ENCODE measurements at regions not wholly inside any gene's neighbourhood (a gene's known extent, or its start where the extent isn't known, plus 50 kb on each side); places are given as distances from the start of the nearest gene placed in this dataset.

DNA sequence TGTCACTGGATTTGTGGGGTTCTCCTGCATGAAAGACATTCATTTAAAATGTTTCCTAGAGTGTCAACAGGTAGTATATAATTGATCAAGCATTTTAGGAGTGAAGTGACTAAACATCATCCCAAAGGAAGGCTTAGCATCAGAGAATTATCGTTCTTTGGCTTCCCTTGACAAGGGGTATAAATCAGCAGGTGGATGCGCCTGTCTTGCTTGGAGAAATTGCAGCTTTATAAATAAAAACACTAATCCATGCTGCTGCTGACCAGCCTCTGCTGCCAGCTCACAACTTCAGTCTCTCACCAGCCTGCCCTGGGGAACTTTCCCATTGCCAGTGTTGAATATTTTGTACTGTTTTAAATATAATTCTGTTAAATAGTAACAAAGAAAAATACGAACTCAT is 1184.7 kb upstream of the TENM4 start:
- H3K27ac ChIP-seq, result no peak overlapping the region
- no peaks in the 10 kb centered on the region for H3K36me3 ChIP-seq (replicated peaks; ENCODE audit: insufficient read depth, low read depth)
- WGBS (ENCODE audit: low lambda C conversion rate, missing lambda C conversion rate), result 91% methylated on average over 3 of the region's 3 CpGs
- H3K4me2 ChIP-seq, result no peak overlapping the region
- H3K4me3 ChIP-seq, result no peak overlapping the region
- DNase-seq (ENCODE audit: low spot score), result no peak
- TF ChIP-seq EZH2 (IDR thresholded peaks at IDR 0.05; ENCODE audit: borderline replicate concordance) (no peak), EZH2phosphoT487 (IDR thresholded peaks at IDR 0.05; ENCODE audit: low read depth, severe bottlenecking, unreplicated experiment) (no peak)
- TF ChIP-seq, protein P1, sequence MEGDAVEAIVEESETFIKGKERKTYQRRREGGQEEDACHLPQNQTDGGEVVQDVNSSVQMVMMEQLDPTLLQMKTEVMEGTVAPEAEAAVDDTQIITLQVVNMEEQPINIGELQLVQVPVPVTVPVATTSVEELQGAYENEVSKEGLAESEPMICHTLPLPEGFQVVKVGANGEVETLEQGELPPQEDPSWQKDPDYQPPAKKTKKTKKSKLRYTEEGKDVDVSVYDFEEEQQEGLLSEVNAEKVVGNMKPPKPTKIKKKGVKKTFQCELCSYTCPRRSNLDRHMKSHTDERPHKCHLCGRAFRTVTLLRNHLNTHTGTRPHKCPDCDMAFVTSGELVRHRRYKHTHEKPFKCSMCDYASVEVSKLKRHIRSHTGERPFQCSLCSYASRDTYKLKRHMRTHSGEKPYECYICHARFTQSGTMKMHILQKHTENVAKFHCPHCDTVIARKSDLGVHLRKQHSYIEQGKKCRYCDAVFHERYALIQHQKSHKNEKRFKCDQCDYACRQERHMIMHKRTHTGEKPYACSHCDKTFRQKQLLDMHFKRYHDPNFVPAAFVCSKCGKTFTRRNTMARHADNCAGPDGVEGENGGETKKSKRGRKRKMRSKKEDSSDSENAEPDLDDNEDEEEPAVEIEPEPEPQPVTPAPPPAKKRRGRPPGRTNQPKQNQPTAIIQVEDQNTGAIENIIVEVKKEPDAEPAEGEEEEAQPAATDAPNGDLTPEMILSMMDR (IDR thresholded peaks at IDR 0.05; ENCODE audit: poor library complexity), result no peak
- no peaks in the 10 kb centered on the region for H3K9me2 ChIP-seq (replicated peaks; ENCODE audit: insufficient read depth)
- H3K79me2 ChIP-seq, result no peaks in the 10 kb centered on the region
- no peaks in the 10 kb centered on the region for H4K20me1 ChIP-seq (ENCODE audit: insufficient read depth, poor library complexity, severe bottlenecking)
- H3K4me1 ChIP-seq (ENCODE audit: insufficient read depth), result no peaks in the 10 kb centered on the region
- H3K27me3 ChIP-seq, result no peaks in the 10 kb centered on the region
- no peaks in the 10 kb centered on the region for H3K9me3 ChIP-seq (ENCODE audit: low read depth)
- no peak overlapping the region for H2AFZ ChIP-seq

DNA sequence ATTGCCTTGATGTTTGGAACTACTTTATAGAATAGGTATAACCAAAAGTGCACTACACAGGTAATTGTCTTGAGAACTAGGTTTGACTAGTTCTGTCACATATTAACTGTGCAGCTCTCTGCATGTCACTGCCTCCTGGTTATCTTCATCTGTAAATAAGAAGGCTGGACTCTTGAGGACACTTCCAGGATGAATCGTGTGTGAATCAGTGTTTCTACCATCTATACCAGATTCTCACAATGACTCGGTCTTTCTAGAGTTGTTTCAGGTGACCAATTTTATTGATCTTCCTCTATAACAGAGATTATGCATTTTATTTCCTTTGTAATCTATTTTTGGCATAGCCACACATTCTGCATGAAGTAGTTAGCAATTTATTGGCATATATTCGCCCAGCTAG is 1181.0 kb upstream of the TENM4 start:
- TF ChIP-seq, protein P1 (IDR thresholded peaks at IDR 0.05; ENCODE audit: poor library complexity), result no peak
- no peak for TF ChIP-seq EZH2 (IDR thresholded peaks at IDR 0.05; ENCODE audit: borderline replicate concordance)
- no peak for TF ChIP-seq EZH2phosphoT487 (IDR thresholded peaks at IDR 0.05; ENCODE audit: low read depth, severe bottlenecking, unreplicated experiment)
- DNase-seq (ENCODE audit: low spot score), result peak; percentile 24
- 40% methylated on average over 3 of the region's 3 CpGs for WGBS (ENCODE audit: low lambda C conversion rate, missing lambda C conversion rate)

DNA sequence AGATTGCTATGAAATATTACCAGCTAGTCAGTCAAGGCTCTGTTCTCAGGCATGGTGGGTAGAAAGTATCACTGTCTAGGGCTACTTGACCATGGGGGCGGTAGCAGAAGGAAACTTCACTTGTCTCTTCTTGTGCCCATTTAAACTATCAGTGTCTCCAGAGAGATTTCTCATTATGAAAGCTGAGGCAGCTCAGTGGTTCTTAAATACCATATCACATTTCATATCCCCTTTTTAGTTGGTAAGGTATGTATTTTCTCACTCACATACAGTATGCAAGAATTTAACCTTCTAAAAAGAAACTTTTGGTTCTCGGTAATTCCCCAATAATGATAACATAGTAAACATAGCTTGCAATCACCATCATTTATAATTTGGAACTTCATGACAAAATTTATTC is 1180.0 kb upstream of the TENM4 start:
- Histone ChIP-seq H3K79me2 (no peaks in the 10 kb centered on the region), H3K36me3 (replicated peaks; ENCODE audit: insufficient read depth, low read depth) (no peaks in the 10 kb centered on the region), H3K27ac (no peak overlapping the region), H3K4me1 (ENCODE audit: insufficient read depth) (no peaks in the 10 kb centered on the region), H4K20me1 (ENCODE audit: insufficient read depth, poor library complexity, severe bottlenecking) (no peaks in the 10 kb centered on the region), H3K9me2 (replicated peaks; ENCODE audit: insufficient read depth) (no peaks in the 10 kb centered on the region), H3K27me3 (no peaks in the 10 kb centered on the region), H3K4me2 (no peak overlapping the region), H2AFZ (no peak overlapping the region), H3K4me3 (no peak overlapping the region), H3K9me3 (ENCODE audit: low read depth) (no peaks in the 10 kb centered on the region)
- WGBS (ENCODE audit: low lambda C conversion rate, missing lambda C conversion rate), result 81% methylated on average over 2 of the region's 2 CpGs
- no peak for DNase-seq (ENCODE audit: low spot score)
- TF ChIP-seq, protein P1 (IDR thresholded peaks at IDR 0.05; ENCODE audit: poor library complexity), result no peak
- TF ChIP-seq EZH2 (IDR thresholded peaks at IDR 0.05; ENCODE audit: borderline replicate concordance), result no peak

More for the DNA sequence above, 1181.0 kb upstream of the TENM4 start:
- Histone ChIP-seq H3K27ac (no peak overlapping the region), H3K9me2 (replicated peaks; ENCODE audit: insufficient read depth) (no peaks in the 10 kb centered on the region), H4K20me1 (ENCODE audit: insufficient read depth, poor library complexity, severe bottlenecking) (no peaks in the 10 kb centered on the region), H3K79me2 (no peaks in the 10 kb centered on the region), H3K4me3 (no peak overlapping the region), H3K9me3 (ENCODE audit: low read depth) (no peaks in the 10 kb centered on the region), H2AFZ (no peak overlapping the region), H3K36me3 (replicated peaks; ENCODE audit: insufficient read depth, low read depth) (no peaks in the 10 kb centered on the region), H3K4me2 (no peak overlapping the region), H3K27me3 (no peaks in the 10 kb centered on the region), H3K4me1 (ENCODE audit: insufficient read depth) (no peaks in the 10 kb centered on the region)

DNA sequence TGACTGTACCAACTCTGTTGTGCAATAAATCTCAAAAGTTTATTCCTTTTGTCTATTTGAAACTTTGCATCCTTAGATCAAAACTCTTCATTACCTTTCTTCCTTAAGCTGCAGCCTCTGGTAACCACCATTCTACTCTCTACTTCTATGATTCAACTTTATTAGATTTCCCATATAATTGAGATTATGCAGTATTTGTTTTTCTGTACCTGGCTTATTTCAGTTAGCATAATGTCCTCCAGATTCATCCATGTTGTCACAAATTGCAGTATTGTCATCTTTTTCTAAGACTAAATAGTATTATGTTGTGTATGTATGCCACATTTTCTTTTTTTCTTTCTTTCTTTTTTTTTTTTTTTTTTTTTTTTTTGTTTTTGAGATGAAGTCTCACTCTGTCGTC is 1176.3 kb upstream of the TENM4 start:
- Histone ChIP-seq H4K20me1 (ENCODE audit: insufficient read depth, poor library complexity, severe bottlenecking) (no peaks in the 10 kb centered on the region), H2AFZ (no peak overlapping the region), H3K79me2 (no peaks in the 10 kb centered on the region), H3K9me3 (ENCODE audit: low read depth) (no peaks in the 10 kb centered on the region), H3K4me3 (no peak overlapping the region), H3K36me3 (replicated peaks; ENCODE audit: insufficient read depth, low read depth) (no peaks in the 10 kb centered on the region), H3K4me2 (no peak overlapping the region), H3K9me2 (replicated peaks; ENCODE audit: insufficient read depth) (no peaks in the 10 kb centered on the region), H3K27ac (no peak overlapping the region), H3K27me3 (no peaks in the 10 kb centered on the region), H3K4me1 (ENCODE audit: insufficient read depth) (no peaks in the 10 kb centered on the region)
- 86% methylated on average over 1 of the region's 1 CpG for WGBS (ENCODE audit: low lambda C conversion rate, missing lambda C conversion rate)
- no peak for DNase-seq (ENCODE audit: low spot score)
- TF ChIP-seq EZH2phosphoT487 (IDR thresholded peaks at IDR 0.05; ENCODE audit: low read depth, severe bottlenecking, unreplicated experiment) (no peak), EZH2 (IDR thresholded peaks at IDR 0.05; ENCODE audit: borderline replicate concordance) (no peak)
- TF ChIP-seq, protein P1 (IDR thresholded peaks at IDR 0.05; ENCODE audit: poor library complexity), result no peak
